Retina (tissue), 1 donor: ENCODE measurements at regions not wholly inside any gene's neighbourhood (a gene's known extent, or its start where the extent isn't known, plus 50 kb on each side); places are given as distances from the start of the nearest gene placed in this dataset.

ENCODE experiments used
- DNase-seq: peaks from one replicate; pipeline ENCODE4 v3.0.0-alpha.2; 2016

- DNase-seq: no peak
These were observed 59.0 kb upstream of the CDK20 start for GRCh38 chr9:88033359-88033702.

GRCh38 chr9:88028338-88028737 lies 54.0 kb upstream of the CDK20 start:
- no peak for DNase-seq

- DNase-seq: no peak
These were observed 51.8 kb upstream of the CDK20 start for GRCh38 chr9:88026118-88026479.

GRCh38 chr9:88025411-88026117 lies 51.2 kb upstream of the CDK20 start:
- DNase-seq: no peak

GRCh38 chr9:88024896-88025295 lies 50.6 kb upstream of the CDK20 start:
- DNase-seq: no peak
